HG03039 (cell line): ENCODE measurements at regions not wholly inside any gene's neighbourhood (a gene's known extent, or its start where the extent isn't known, plus 50 kb on each side); places are given as distances from the start of the nearest gene placed in this dataset.

Source experiments
- ATAC-seq: cut with Tn5 transposase; IDR thresholded peaks from one replicate; pipeline ENCODE4 v1.9.1; 2021; ENCODE audit warnings: mild to moderate bottlenecking, moderate library complexity; ENCODE audit not compliant: unreplicated experiment

- no peak for ATAC-seq
These were observed 140.4 kb upstream of the MAGI2 start for GRCh38 chr7:79593866-79594301.

GRCh38 chr7:79590916-79591623 is 137.6 kb upstream of the MAGI2 start:
- ATAC-seq, result no peak

GRCh38 chr7:79590391-79590790 is 136.9 kb upstream of the MAGI2 start:
- no peak for ATAC-seq

GRCh38 chr7:79570903-79571302 is 117.4 kb upstream of the MAGI2 start:
- ATAC-seq, result no peak

DNA sequence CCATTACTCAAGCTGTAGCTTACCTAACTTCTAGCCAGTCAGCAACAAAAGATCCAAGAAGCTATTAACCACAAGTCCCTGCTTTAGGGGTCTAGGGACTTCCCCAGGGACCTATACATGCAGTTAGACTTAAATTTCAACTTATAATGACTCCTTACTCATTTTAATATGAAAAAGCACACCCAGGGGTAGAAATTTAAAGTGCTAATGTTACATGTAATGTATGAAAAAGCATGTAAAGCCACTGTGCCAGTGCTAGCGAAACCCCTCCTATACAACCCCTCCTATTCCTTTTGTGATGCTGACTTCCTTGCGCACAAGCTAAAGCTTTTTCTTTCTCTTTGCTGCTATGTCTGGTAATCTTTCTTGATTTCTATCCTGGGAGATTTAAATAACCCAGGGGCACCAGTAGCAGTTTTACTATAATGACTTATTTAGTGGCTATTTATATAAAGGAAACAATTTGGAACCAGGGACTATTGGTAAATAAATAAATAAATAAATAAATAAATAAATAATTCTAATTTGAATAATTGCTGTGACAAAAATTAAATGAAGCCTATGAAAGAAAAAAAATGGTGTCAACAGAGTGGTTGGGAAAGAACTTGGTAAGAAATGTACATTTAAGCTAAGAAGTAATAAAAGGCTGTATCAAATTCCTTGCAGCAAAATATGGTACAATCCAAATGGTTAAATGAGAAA is 110.5 kb upstream of the MAGI2 start:
- ATAC-seq, result no peak

- ATAC-seq, result no peak
These were observed 102.1 kb upstream of the MAGI2 start for GRCh38 chr7:79555571-79555970.

- ATAC-seq, result no peak
These were observed 100.5 kb upstream of the MAGI2 start for GRCh38 chr7:79553811-79554555.

DNA sequence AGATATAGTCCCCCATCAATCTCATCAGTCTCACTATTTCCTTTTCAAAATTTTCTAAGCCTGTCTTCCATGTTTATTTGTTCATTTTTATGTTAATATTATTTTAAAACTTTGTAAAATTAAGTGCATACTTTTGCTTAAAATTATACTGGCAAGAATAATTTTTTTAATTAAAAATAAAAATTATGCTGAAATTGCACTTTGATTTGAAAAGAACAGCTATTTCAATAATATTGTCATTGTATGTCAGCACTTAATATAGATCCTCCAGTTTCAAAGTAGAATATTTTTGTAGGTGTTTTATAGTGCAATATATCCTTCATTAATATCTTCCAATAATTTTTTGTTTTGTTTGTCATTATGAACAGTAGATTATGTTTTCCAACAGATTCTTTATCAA is 99.0 kb upstream of the MAGI2 start:
- no peak for ATAC-seq

DNA sequence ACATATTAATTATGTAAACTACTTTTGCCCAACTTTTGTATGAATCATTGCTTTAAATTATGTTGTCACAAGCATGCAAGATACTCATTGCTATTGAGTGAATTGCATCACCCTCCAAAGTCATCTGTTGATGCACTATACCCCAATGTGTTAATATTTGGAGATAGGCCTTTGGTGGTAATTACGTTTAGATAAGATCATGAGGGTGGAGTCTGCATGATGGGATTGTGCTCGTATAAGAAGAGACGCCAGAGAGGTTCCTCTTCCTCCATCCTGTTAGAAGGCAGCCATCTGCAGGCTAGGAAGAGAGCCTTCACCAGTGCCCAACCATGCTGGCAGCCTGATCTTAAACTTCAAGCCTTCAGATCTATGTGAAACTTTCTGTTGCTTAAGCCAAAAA is 95.3 kb upstream of the MAGI2 start:
- ATAC-seq, result no peak

- no peak for ATAC-seq
These were observed 93.7 kb upstream of the MAGI2 start for GRCh38 chr7:79547132-79547531.

DNA sequence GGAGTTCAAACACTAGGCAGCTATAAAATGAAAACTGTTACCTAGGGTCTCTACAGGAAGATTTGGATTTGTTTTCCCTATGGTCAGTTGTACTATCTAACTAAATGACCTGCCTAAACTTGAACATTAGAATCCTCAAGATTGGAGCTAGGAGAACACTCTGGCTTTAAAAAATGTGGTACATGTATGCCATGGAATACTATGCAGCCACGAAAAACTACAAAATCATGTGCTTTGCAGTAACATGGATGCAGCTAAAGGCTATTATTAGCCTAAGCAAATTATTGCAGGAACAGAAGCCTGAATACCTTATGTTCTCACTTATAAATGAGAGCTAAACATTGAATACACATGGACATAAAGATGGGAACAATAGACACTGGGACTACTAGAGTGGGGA is 87.1 kb upstream of the MAGI2 start:
- no peak for ATAC-seq

- no peak for ATAC-seq
These were observed 80.7 kb upstream of the MAGI2 start for GRCh38 chr7:79534128-79534527.

GRCh38 chr7:79531905-79532664 is 78.6 kb upstream of the MAGI2 start:
- no peak for ATAC-seq

- no peak for ATAC-seq
These were observed 77.6 kb upstream of the MAGI2 start for GRCh38 chr7:79531116-79531515.

GRCh38 chr7:79529881-79530235 is 76.4 kb upstream of the MAGI2 start:
- no peak for ATAC-seq

- no peak for ATAC-seq
These were observed 75.9 kb upstream of the MAGI2 start for GRCh38 chr7:79529214-79529880.

GRCh38 chr7:79528421-79528820 is 75.0 kb upstream of the MAGI2 start:
- ATAC-seq, result no peak

- no peak for ATAC-seq
These were observed 70.6 kb upstream of the MAGI2 start for GRCh38 chr7:79524048-79524447.

- no peak for ATAC-seq
These were observed 70.0 kb upstream of the MAGI2 start for GRCh38 chr7:79523436-79523835.

DNA sequence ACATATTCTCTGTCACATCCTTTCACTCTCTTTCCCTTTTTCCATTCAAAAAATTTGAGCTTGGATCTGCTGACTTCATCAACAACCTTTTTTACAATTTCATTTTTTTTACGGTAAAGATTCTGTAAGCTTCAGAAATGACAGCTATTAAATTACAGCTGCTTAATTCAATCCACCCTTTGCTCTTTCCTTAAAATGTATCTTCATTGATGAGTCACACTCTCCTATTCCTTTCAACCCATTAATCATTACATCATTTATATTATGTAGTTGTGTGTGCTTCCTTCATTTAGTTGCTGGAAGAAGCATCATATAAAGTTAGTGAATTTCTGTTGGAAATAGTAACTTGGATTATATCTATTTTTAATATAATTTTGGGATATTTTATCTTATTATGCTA is 67.1 kb upstream of the MAGI2 start:
- no peak for ATAC-seq

DNA sequence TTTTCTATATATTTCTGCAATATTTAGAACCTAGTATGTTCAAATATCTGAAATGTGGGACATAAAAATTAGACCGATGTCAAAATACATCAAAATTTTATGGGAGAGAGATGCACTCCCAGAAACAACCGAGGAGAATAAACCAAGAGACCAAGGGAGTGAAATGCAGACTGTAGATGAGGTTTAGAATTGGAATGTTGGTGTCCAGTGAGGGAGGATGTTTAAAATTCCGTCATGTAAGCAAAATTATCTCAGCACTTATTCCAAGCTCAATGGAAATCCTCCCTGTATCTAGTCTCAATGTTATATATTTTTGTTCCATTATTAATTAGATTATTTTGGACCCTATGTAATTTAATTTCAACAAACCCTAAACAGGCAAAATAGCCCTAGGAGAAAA is 61.9 kb upstream of the MAGI2 start:
- ATAC-seq, result no peak
